NCI-H128 (cell line): ENCODE measurements at regions not wholly inside any gene's neighbourhood (a gene's known extent, or its start where the extent isn't known, plus 50 kb on each side); places are given as distances from the start of the nearest gene placed in this dataset.

ENCODE experiments used
- DNase-seq: peaks from one replicate; lab custom pipeline; 2025; ENCODE audit not compliant: unreplicated experiment; lab: John Stamatoyannopoulos, UW

DNA sequence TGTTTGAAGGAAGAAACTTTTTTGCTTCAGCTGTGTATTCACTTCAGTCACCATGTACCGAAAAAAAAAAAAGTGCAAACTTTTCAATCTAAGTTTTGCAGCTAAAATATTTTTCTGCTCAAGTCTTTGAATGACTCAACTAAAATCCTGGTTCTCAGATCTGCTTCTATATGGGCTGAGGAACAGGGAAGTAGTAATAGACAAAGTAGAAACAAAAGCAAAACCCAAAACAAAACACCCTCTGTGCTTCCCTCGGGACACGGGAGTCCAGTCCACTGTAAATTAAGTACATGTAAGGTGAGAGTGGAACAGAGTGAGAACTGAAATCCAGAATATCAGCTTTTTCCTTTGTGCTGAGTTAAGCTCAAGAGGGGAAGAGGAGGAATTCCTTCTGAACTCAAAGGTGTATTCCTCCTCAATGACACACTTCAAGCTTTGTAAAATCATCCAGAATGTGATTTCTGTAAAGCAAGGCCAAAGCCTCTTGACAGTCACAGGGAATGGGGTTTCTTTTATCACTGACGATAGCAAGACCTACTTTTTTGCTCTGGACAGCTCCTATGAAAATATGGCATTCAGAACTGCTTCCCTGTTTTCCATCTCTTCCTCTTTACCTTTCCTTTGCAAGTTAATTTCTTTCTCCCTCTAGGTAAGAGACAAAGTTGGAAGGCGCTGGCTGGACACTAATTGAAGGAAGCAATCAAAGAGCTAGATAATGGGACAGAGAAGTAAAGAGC is 433.5 kb upstream of the MMADHC start:
- DNase-seq, result no peak

DNA sequence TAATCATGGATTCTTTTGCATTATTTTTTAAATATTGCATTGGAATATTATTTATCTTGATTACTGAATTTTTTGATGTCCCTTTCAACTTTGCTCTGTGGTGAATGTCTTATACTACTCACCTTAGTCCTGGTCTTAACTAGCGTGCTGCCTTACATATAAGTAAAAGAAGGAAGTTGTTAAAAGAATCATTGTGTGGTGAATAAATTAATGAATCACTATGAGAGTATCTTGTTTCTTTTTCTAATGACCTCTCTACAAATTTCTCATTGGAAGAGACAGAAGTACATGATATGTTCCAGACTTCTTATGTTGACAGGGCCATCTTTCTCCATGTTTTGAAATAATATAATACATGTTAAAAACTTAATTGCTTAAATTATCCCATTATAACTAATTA is 432.6 kb upstream of the MMADHC start:
- no peak for DNase-seq

DNA sequence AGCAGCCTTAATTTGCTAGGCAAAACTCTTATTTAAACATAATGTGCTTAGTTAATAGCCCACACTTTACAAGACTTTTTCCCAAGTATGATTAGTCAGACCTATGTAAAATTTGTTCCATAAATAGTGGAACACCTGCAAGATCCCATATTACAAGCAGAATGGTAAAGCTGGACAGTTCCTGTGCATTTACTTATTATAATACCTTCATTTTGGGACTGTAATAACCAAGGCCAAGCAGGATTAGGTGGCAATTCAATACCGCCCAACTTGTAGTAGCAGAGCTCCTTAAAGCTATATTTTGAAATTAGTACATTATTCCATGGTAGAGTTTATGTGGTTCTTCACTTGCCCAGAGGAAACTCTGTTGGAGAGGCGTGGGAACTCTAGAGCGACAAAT is 431.5 kb upstream of the MMADHC start:
- no peak for DNase-seq

DNA sequence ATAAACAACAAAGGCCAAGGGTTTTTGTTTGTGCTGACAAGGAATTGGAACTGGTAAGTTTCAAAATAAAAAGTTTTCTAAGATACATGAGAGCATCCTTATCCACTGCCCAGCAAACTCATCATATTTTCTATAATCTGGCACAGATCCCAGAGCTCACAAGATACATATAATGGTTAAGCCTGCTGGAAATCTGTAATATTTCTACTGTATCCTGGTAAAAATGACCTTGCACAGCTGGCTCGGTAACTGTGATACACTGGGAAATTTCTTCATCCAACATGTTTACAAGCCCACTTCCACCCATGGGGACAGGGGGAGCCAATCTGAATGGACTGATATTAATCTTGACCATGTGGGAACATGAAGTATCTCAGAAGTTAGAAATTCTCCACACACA is 425.4 kb upstream of the MMADHC start:
- no peak for DNase-seq

DNA sequence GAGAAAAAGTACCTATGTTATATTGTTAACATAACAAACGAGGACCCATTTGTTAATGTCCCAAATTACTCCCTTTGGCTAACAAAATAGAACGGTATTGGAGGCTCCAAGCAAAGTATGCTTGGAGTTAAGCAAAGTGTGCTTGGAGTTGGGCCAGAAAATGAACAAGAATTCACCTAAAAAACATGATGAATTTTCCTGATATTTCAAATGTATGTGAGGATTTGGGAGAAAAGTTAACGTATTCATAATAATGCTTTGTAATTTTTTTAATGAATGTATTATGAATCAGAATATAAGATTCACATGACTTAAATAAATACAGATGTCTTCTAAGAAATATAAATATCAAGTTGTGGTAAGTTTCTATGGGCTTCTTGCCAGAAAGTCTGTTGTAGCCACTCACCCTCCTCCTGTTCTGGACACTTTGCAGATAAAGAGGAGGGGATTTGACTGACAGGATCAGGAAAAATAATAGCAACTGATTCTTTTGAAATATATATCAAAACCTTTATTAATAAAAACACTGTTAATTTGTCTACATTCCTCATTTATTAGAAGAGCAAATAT is 423.7 kb upstream of the MMADHC start:
- no peak for DNase-seq

DNA sequence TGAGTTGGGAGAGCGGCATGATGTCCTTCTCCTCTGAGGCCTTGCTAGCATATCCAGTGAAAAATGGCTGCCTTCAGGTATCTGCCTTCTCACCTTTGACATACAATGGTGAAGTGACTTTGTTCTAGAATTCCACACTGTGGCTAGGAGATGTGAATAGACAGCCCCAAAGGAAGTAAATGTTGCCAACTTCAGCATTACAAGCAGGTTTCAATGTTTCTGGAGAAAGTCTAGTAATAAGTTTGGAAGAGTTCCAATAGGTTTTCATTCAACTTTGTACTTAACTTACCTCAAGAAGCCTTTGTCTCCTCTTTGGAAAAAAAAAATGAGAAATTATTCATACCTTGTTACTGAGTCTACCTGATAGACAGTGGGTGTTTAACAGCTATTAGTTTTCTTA is 421.3 kb upstream of the MMADHC start:
- no peak for DNase-seq

DNA sequence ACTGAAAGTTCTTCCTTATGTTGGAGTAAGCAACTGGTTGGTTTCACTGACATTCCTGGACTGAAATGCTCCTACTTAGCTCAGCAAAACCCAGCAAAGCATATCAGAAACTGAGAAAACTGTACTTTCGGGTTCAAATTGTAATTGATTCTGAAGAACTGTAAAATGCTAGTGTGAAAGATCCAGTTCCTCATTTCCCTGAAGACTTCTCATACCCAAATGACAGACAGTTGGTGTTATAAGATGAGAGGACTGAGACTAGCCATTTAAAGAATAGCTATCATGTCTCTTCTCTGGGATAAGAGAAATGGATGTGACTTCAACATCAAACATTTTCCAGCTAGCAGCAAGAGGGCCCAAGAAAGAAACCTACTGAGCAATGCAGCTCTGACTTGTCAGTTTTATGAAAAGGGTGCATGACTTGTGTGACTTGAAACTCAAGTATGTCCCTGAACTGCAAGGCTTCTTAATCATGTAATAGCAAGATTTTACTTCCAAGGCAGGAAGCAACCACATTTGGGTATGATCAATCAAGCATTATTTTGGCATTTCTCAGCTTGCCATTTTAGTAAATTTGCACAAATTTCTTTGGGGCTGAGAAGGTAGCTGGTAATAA is 420.3 kb upstream of the MMADHC start:
- DNase-seq, result no peak

DNA sequence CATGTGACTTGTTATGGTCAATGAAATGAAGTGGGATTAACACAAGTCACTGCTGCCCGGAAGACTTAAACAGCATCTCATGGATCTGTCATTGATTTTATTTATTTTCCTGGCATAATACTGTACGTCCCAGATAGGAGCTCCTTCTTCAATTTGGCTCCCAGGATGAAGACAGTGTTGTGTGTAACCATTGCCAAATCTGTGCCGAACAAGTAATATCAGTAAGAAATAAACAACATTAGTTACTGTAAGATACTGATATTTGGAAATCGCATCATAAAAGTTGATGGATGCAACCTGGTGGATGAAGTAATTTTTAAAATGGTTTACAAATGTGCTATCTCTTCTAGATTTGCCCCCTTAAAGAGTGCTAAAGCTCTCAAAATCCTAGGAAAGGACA is 419.0 kb upstream of the MMADHC start:
- DNase-seq, result no peak

DNA sequence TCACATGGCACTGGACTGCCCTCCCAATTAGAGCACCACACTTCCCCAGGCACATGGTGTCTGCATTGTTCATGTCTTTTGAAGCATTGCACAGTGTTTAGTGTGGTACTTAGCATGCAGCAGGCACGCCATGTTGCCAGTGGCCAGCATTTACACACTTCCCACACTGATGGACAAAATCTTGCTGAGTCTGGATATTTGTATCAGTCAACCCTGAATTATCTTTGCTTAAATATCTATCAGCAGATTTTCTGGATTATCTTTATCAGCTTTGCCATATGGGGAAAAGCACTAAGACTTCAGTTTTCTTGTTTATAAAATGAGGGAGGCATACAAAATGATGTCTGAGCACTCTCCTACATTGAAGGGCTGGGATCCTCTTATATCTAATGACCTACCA is 416.0 kb upstream of the MMADHC start:
- no peak for DNase-seq

DNA sequence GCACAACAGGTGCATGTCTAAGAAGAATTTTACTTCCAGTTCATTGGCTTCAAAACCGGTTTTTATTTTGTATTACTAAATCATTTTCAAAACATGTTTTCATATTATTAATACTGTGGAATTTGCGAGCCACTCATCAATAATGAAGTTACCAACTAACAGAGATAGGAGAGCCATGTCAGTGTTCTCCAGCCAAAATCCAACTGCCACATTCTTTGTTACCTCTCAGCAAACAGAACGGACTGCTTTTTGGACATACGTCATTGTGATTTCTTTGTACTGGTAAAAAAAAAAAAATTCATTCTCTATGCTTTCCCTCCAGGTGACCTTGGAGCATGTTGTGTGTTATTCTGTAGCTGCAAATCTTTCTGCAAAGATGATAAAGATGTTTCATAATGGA is 414.2 kb upstream of the MMADHC start:
- DNase-seq, result no peak

DNA sequence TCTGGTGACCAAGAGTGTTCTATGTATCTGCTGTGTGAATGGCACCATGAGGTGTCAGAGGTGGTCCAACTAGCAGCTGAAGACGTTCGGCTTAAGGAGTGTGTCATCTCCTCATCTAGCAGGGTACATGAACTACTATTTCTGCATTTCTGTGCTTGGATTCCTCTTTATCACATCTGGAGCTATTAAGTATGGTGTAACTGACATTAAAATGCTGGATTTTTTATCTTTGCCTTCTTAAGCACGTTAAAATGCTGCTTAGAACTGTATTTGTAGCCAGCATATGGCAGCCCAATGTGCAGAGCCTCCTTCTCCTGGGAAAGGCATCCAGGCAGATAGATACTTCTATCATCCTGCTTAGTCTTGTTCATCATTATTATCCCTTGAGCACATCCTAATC is 409.3 kb upstream of the MMADHC start:
- no peak for DNase-seq

DNA sequence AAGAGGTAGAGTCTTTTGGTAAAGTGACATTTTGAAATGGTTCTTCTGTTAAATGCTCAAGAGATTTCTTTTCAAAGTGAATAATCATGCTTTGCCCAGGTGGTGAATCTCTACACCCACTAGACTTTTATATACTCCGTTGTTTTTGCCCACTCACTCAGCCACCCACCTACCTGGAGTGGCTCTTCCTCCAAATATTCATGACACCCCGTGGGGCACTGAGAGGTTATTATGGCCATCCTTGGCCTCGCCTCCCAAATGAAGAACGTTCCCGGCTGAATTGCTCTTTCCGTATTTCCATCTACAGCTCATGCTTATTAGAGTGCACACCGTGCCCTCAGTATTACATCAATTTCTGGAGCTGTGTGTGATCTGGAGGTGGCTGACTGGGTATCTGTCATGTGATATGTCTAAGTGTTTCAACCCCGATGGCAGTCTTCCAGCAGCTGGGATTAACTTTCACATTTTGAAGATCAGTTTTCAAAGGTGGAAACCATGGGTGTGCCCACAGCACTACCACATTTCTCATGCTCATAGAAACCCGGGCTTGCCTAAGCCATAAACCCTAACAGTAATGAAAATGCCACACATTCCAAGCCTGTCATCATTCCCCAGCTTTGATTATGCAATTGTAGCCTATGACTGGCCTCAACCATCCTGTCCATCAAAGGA is 406.6 kb upstream of the MMADHC start:
- DNase-seq, result peak; percentile 81

DNA sequence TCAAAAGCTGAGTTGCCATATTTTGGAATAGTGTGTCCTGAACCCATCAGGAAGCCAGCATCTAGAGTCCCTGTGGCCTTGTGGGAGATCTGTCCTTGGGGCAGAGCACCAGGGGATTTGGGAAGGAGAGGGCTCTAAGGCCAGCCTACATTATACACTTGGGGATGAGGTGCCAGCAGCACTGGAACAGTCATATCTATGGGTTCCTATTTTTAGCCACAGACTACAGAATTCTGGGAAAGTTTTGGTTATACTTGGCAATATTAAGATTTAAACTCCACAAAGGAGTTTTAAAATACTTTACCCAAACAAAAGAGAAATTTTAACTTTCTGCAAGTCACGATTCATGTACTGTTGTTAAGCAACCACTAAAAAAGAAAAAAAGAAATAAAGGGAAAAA is 405.7 kb upstream of the MMADHC start:
- no peak for DNase-seq

DNA sequence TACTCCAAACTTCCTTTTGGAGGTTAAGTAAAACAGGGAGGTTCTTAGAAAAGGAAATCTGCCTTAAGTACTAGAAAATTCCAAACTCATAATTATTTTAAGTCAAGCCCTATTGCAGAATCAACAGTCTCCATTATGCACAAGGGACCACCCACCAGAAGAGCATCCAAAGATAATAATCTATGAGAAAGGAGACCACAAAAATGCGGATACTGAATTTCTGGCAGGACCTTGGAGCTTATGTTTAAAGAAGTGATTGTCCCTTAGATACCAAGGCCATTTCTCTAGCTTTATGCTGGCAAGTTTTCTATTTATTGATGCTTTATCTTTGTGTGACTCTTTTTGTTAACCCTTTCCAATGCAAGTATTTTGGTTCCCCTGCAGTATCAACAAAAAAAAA is 404.0 kb upstream of the MMADHC start:
- DNase-seq, result no peak

DNA sequence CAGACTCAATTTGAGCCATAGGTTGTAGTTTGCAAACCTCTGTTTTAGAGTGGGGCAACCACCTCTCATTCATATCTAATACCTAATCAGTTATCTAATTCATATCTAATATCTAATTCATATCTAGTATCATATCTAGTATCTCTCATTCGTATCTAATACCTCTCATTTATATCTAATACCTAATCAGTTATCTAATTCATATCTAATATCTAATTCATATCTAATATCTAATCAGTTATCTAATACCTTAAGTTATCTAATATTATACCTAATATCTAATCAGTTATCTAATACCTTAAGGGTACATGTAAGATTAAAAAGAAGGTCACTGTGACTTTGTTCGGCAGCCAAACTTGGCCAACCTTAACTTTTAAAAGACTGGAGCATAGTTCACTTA is 403.4 kb upstream of the MMADHC start:
- no peak for DNase-seq

DNA sequence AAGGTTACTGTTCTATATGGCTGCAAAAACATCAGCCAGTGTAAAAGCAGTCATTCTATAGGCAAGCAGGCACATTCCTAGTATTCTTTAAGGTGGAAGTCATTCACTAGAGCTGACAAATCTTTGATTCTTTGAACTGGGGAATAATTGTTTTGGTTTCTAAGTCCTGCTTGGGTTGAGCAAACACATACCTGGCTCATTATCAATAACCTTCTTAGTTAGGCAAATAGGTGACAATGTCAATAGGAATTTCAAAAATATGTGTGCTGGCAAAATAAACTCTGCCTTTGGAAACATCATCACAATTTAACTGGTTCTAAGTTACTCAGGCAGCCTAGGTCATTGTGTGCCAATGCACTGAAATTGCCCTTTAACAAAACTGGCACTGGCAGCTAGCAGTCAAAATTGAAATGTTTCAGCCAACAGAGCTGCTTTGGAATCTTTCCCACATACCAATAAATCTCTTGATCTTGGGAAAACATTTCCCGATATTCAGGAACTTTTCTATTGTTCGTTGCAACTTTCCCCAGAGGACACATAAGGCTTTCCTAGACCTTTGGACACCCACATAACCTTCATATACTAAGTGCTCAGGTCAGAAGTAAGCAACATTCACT is 402.0 kb upstream of the MMADHC start:
- DNase-seq, result no peak

DNA sequence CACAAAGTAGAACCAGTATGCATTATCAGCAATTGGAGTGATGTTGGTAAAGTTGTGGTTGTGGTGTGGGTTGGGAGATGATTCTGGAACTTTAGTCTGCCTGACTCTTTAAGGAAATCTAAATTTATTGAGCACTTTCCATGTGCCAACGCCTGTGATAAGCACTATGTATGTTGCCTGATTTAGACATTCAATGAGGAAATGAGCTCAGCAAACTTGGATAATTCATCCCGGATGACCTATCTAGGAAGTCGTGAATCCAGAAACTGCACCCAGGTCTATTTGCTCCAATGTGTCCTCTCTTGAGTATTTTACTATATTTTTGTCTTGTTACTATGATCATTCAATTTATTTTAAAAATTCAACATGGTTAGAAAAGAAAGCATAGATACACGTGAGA is 400.8 kb upstream of the MMADHC start:
- no peak for DNase-seq

DNA sequence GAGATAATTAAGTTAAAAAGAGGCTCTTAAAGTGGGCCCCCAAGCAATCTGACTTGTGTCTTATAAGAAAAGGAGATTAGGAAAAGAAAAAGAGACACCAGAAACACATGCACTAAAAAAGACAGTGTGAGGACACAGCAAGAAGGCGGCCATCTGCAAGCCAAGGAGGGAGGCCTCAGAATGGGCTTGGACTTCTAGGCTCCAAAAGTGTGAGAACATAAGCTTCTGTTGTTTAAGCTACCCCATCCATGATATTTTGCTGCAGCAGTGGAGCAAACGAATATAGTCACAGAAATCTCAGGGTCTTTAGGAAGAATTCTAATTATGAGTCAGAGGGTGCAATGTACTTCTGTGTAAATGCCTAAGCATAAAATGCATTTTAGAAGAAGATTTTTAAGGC is 399.3 kb upstream of the MMADHC start:
- DNase-seq, result no peak

DNA sequence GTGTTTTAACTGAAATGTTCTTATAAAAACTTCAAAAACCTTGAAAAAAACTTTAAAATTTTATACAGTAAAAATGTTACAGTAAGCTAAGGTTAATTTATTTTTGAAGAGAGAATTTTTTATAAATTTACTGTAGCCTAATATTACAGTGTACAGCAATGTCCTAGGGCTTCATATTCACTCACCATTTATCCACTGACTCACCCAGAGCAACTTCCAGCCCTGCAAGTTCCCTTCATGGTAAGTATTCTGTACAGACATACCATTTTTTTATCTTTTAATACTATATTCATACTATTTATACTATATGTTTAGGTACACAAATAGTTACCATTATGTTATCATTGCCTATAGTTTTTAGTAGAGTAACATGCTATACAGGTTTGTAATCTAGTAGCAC is 396.7 kb upstream of the MMADHC start:
- no peak for DNase-seq

DNA sequence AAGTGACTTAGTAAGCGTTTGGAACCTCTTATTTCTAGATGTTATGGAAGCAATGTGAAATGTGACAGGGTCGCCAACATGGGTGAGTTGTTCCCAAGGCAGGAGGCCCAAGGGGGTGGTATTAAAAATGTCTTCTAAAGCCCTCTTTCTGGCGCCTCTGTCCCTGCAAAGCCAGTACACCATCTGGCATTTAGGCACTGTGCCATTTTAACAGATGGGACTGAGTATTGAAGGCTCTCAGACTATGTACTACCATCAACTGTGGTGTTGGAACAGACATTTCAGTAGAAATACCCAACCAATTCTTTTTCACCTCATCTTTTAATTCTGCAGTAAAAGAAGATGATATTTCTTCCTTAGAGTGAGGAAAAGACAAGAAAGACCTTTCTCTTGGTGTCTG is 384.5 kb upstream of the MMADHC start:
- DNase-seq, result no peak

DNA sequence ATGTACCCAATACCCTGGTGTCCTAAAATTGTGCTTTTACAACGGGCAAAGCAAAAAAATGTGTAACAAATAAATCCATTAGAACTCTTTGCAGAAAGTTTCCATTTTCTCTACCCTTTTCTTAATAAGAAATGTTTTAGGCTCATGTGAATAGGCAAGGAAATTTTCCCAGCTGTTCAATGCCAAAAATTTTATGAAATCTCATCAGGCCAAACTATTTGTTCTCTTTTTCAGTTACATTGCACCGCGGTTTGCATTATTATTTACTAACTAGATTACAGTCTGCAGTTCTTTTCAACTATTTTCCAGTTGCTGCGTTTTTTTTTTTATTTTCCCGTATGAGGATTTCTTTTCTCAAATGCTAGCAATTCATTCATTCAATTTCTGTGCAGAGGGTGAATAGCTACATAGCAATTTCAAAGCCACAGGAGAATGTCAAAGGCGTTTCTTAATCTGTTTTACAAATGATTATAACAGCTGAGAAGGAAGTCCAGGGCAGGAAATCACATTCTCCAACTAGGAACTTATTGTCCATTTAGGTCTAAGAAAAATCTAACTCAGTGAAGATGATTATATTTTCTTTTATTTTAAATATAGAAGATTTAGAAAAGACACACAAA is 367.5 kb upstream of the MMADHC start:
- DNase-seq, result no peak
